Midbrain (tissue), 1 donor: ENCODE measurements at regions not wholly inside any gene's neighbourhood (a gene's known extent, or its start where the extent isn't known, plus 50 kb on each side); places are given as distances from the start of the nearest gene placed in this dataset.
"Not testable (repeated sequence)": the region's sequence is repeated elsewhere in the genome, so short reads cannot be mapped to it uniquely, and the experiment has no call there.

Source experiments
- DNase-seq: peaks from one replicate; lab custom pipeline; 2025; lab: John Stamatoyannopoulos, UW

GRCh38 chr18:38497266-38497665 is 931.7 kb upstream of the CELF4 start:
- DNase-seq: no peak

GRCh38 chr18:38496222-38496793 is 930.7 kb upstream of the CELF4 start:
- no peak for DNase-seq

GRCh38 chr18:38494065-38494464 is 928.5 kb upstream of the CELF4 start:
- DNase-seq: no peak

- DNase-seq: no peak
Observed at GRCh38 chr18:38491195-38491594, 925.6 kb upstream of the CELF4 start.

GRCh38 chr18:38489721-38490120 is 924.1 kb upstream of the CELF4 start:
- DNase-seq: not testable (repeated sequence)

GRCh38 chr18:38487521-38487920 is 921.9 kb upstream of the CELF4 start:
- DNase-seq: no peak

GRCh38 chr18:38483326-38483725 is 917.7 kb upstream of the CELF4 start:
- DNase-seq: no peak

GRCh38 chr18:38481576-38481975 is 916.0 kb upstream of the CELF4 start:
- peak; percentile 28 for DNase-seq

- DNase-seq: no peak
Observed at GRCh38 chr18:38475686-38476085, 910.1 kb upstream of the CELF4 start.

GRCh38 chr18:38473535-38473934 is 907.9 kb upstream of the CELF4 start:
- no peak for DNase-seq

- DNase-seq: no peak
Observed at GRCh38 chr18:38470421-38470820, 904.8 kb upstream of the CELF4 start.

- DNase-seq: no peak
Observed at GRCh38 chr18:38466426-38466825, 900.8 kb upstream of the CELF4 start.

- no peak for DNase-seq
Observed at GRCh38 chr18:38464024-38464423, 898.4 kb upstream of the CELF4 start.

- no peak for DNase-seq
Observed at GRCh38 chr18:38460657-38461056, 895.1 kb upstream of the CELF4 start.

GRCh38 chr18:38459131-38459994 is 893.8 kb upstream of the CELF4 start:
- DNase-seq: no peak

- DNase-seq: no peak
Observed at GRCh38 chr18:38458698-38459097, 893.1 kb upstream of the CELF4 start.

- no peak for DNase-seq
Observed at GRCh38 chr18:38456253-38456652, 890.7 kb upstream of the CELF4 start.

GRCh38 chr18:38454764-38455469 is 889.3 kb upstream of the CELF4 start:
- no peak for DNase-seq

- no peak for DNase-seq
Observed at GRCh38 chr18:38453880-38454279, 888.3 kb upstream of the CELF4 start.

GRCh38 chr18:38450876-38451275 is 885.3 kb upstream of the CELF4 start:
- no peak for DNase-seq

- DNase-seq: no peak
Observed at GRCh38 chr18:38445804-38446145, 880.2 kb upstream of the CELF4 start.

GRCh38 chr18:38444971-38445803 is 879.6 kb upstream of the CELF4 start:
- no peak for DNase-seq
